Amniotic stem cell (primary cell): ENCODE measurements at regions not wholly inside any gene's neighbourhood (a gene's known extent, or its start where the extent isn't known, plus 50 kb on each side); places are given as distances from the start of the nearest gene placed in this dataset.

ENCODE experiments used
- DNase-seq: peaks from one replicate; lab custom pipeline; 2025; lab: John Stamatoyannopoulos, UW

- DNase-seq, result no peak
Measured at GRCh38 chr4:52288212-52288855, 237.2 kb downstream of the SPATA18 start.

GRCh38 chr4:52290466-52290865, 239.4 kb downstream of the SPATA18 start:
- no peak for DNase-seq

GRCh38 chr4:52292245-52292644, 241.1 kb downstream of the SPATA18 start:
- no peak for DNase-seq

GRCh38 chr4:52296341-52296740, 245.2 kb downstream of the SPATA18 start:
- no peak for DNase-seq

GRCh38 chr4:52298444-52298843, 247.3 kb downstream of the SPATA18 start:
- no peak for DNase-seq

- DNase-seq, result no peak
Measured at GRCh38 chr4:52299120-52299519, 248.0 kb downstream of the SPATA18 start.

GRCh38 chr4:52311464-52312125, 260.5 kb downstream of the SPATA18 start:
- DNase-seq, result no peak

- no peak for DNase-seq
Measured at GRCh38 chr4:52312722-52313121, 261.6 kb downstream of the SPATA18 start.

GRCh38 chr4:52317361-52317879, 266.3 kb downstream of the SPATA18 start:
- DNase-seq, result no peak

- DNase-seq, result no peak
Measured at GRCh38 chr4:52317981-52318380, 266.9 kb downstream of the SPATA18 start.

- no peak for DNase-seq
Measured at GRCh38 chr4:52329894-52330293, 278.8 kb downstream of the SPATA18 start.

GRCh38 chr4:52343595-52343994, 292.5 kb downstream of the SPATA18 start:
- no peak for DNase-seq

GRCh38 chr4:52350926-52351325, 299.8 kb downstream of the SPATA18 start:
- no peak for DNase-seq

- no peak for DNase-seq
Measured at GRCh38 chr4:52358366-52358765, 300.7 kb downstream of the USP46 start.

GRCh38 chr4:52358883-52359321, 300.2 kb downstream of the USP46 start:
- no peak for DNase-seq

- DNase-seq, result no peak
Measured at GRCh38 chr4:52366191-52366590, 292.9 kb downstream of the USP46 start.

- DNase-seq, result no peak
Measured at GRCh38 chr4:52366621-52367020, 292.5 kb downstream of the USP46 start.

- DNase-seq, result no peak
Measured at GRCh38 chr4:52367282-52367830, 291.7 kb downstream of the USP46 start.

- DNase-seq, result no peak
Measured at GRCh38 chr4:52368895-52369294, 290.2 kb downstream of the USP46 start.

- no peak for DNase-seq
Measured at GRCh38 chr4:52369649-52370048, 289.5 kb downstream of the USP46 start.

- DNase-seq, result no peak
Measured at GRCh38 chr4:52370576-52370975, 288.5 kb downstream of the USP46 start.

- DNase-seq, result no peak
Measured at GRCh38 chr4:52371841-52372240, 287.3 kb downstream of the USP46 start.

GRCh38 chr4:52372269-52372668, 286.8 kb downstream of the USP46 start:
- no peak for DNase-seq
